Erythroblast (primary cell): ENCODE measurements at regions not wholly inside any gene's neighbourhood (a gene's known extent, or its start where the extent isn't known, plus 50 kb on each side); places are given as distances from the start of the nearest gene placed in this dataset.
"Not testable (repeated sequence)": the region's sequence is repeated elsewhere in the genome, so short reads cannot be mapped to it uniquely, and the experiment has no call there.

Experiments used
- GATA1 ChIP-seq: IDR thresholded peaks from 2 replicates; pipeline ENCODE4 v1.6.1; 2011; ENCODE audit warnings: low read depth, mild to moderate bottlenecking, control low read depth, low read length, moderate library complexity
- POLR2A ChIP-seq: IDR thresholded peaks from 2 replicates; pipeline ENCODE4 v1.6.1; 2011; ENCODE audit warnings: mild to moderate bottlenecking, low read length

DNA sequence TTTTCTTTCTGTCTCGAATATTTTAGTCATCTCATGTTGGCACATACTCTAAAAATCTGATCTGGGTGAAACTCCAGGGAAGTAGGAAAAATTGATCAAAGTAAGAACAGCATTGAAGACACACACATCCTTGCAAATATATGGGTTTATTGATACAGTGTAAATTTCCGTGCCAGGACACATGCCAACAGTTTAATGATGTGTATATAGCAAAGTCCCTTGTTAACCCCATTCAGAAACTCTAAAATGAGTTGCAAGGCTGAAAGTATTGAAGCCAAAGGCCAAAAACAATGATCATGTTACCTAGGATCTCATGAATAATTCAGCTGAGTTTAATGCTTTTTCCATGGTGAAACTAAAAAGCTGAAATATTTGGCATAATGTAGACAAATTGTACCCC lies 61.6 kb downstream of the SRGAP2 start:
- not testable (repeated sequence) for TF ChIP-seq POLR2A, GATA1
